Bronchial epithelial cell (primary cell): ENCODE measurements at regions not wholly inside any gene's neighbourhood (a gene's known extent, or its start where the extent isn't known, plus 50 kb on each side); places are given as distances from the start of the nearest gene placed in this dataset.

Experiments used
- DNase-seq: peaks from one replicate; pipeline ENCODE4 v3.0.0-alpha.2; 2010; ENCODE audit warnings: low read depth
- FAIRE-seq: peaks from 2 replicates; lab custom pipeline; 2011; peaks lifted over from hg19 to GRCh38; lab: Jason Lieb, UNC
- H3K27me3 ChIP-seq: 2 replicates; pipeline ENCODE4 v1.5.1; 2011; ENCODE audit warnings: low read length; ENCODE audit not compliant: control insufficient read depth, insufficient read depth
- H3K36me3 ChIP-seq: 2 replicates; pipeline ENCODE4 v1.5.1; 2011; ENCODE audit warnings: low read length; ENCODE audit not compliant: control insufficient read depth, insufficient read depth
- H3K4me3 ChIP-seq: 2 replicates; pipeline ENCODE4 v1.5.1; 2011; ENCODE audit warnings: mild to moderate bottlenecking, low read depth, low read length, control low read depth
- TF ChIP-seq, protein P1 (sequence below): IDR thresholded peaks from 2 replicates; pipeline ENCODE4 v1.5.1; 2011; ENCODE audit warnings: mild to moderate bottlenecking, moderate library complexity, low read length, control low read depth, inconsistent platforms; ENCODE audit not compliant: insufficient read depth, severe bottlenecking

DNA sequence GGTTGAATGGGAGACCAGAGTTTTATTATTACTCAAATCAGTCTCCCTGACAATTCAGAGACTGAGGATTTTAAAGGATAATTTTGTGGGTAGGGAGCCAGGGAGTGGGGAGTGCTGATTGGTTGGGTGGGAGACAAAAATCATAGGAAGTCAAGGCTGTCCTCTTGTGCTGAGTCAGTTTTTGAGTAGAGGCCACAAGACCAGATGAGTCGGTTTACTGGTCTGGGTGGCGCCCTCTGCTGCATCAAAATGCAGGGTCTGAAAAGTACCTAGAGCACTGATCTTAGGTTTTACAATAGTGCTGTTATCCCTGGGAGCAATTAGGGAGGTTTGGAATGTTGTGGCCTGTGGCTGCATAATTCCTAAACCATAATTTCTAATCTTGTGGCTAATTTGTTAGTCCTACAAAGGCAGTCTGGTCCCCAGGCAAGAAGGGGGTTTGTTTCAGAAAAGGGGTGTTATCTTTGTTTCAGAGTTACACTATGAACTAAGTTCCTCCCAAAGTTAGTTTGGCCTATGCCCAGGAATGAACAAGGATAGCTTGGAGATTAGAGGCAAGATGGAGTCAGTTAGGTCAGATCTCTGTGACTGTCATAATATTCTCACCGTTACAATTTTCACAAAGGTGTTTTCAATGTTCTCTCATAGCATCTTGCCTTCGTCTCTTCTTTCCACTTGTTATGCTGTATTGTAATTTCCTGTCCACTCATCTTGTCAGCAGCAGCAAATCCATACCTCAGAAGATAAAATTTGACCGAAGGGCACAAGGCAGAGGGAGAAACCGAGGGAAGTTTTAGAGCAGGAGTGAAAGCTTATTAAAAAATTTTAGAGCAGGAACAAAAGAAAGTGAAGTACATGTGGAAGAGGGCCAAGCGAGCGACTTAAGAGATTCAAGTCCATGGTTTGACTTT lies 59.2 kb upstream of the CLINT1 start:
- FAIRE-seq: no peak

DNA sequence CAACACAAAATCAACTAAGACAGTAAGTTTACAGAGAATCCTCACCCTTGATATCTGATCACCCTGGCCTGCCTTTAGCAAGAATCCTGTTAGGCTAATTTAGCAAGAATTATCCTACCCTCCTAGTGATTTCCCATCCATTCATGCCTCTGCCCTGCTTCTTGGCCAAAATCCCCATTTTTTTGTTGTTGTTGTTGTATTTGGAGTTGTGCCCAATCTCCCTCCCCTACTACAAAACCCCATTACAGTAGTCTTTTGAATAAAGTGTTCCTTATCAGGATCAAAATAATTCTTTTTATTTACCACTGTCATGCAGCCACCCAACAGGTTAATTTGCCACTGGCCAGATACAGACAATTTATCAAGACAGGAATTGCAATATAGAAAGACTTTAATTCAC lies 58.5 kb upstream of the CLINT1 start:
- FAIRE-seq (no peak), DNase-seq (no peak)
- no peaks in the 10 kb centered on the region for H3K36me3 ChIP-seq
- H3K4me3 ChIP-seq: no peak overlapping the region
- TF ChIP-seq, protein P1, sequence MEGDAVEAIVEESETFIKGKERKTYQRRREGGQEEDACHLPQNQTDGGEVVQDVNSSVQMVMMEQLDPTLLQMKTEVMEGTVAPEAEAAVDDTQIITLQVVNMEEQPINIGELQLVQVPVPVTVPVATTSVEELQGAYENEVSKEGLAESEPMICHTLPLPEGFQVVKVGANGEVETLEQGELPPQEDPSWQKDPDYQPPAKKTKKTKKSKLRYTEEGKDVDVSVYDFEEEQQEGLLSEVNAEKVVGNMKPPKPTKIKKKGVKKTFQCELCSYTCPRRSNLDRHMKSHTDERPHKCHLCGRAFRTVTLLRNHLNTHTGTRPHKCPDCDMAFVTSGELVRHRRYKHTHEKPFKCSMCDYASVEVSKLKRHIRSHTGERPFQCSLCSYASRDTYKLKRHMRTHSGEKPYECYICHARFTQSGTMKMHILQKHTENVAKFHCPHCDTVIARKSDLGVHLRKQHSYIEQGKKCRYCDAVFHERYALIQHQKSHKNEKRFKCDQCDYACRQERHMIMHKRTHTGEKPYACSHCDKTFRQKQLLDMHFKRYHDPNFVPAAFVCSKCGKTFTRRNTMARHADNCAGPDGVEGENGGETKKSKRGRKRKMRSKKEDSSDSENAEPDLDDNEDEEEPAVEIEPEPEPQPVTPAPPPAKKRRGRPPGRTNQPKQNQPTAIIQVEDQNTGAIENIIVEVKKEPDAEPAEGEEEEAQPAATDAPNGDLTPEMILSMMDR: no peak
- H3K27me3 ChIP-seq: no peaks in the 10 kb centered on the region

More for the DNA sequence above, 59.2 kb upstream of the CLINT1 start:
- Histone ChIP-seq H3K36me3 (no peaks in the 10 kb centered on the region), H3K27me3 (no peaks in the 10 kb centered on the region), H3K4me3 (no peak overlapping the region)
- peak; percentile 63 for DNase-seq
- TF ChIP-seq, protein P1: peak; percentile 72

DNA sequence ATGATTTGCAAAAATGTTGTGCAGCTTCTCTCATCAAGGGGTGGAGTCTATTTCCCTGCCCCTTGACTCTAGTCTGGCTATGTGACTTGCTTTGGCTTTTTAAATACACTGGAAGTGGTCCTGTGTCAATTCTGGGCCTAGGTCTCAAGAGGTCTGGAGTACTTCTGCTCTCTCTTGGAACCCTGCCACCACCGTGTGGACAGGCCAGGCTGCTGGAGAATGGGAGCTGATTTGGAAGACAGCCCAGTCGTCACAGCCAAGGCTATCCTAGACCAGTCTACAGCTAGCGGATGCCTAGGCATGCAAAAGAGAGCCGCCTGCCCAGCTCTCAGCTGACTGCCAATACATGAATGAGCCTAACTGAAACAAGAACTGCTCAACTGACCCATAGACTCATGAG lies 56.7 kb upstream of the CLINT1 start:
- Histone ChIP-seq H3K27me3 (no peaks in the 10 kb centered on the region), H3K36me3 (no peaks in the 10 kb centered on the region), H3K4me3 (no peak overlapping the region)
- TF ChIP-seq, protein P1: no peak
- FAIRE-seq (no peak), DNase-seq (peak; percentile 34)

DNA sequence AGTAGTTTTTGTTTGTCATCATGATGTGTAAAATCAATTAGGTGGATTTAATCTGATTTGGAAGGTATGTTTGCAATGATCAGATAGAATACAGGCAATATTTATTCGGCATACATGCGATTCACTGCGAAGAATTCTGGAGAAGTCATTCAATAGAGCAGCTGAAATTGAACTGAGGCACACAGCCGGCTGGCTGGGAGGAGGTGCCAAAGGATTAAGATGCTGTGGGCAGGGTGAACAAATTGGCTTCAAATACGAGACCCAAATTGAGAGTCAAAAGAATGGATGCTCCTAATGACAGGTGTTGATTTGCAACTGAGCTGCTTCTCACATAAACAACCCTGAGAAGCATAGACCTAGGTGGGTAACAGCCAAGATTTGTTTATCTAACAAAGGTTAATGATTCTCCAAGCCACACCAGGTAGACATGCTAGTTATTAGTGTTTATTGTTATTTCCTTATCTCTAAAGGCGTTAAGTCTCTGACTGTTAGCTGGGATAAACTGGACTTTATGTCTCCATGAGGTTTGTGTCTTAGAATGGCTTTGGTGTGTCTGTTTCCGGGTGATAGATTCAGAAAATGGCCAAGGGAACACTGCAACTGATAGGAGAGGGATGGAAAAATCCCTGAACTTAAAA lies 55.3 kb upstream of the CLINT1 start:
- DNase-seq (no peak), FAIRE-seq (no peak)
- Histone ChIP-seq H3K27me3 (no peaks in the 10 kb centered on the region), H3K4me3 (no peak overlapping the region), H3K36me3 (no peaks in the 10 kb centered on the region)
- TF ChIP-seq, protein P1: no peak

DNA sequence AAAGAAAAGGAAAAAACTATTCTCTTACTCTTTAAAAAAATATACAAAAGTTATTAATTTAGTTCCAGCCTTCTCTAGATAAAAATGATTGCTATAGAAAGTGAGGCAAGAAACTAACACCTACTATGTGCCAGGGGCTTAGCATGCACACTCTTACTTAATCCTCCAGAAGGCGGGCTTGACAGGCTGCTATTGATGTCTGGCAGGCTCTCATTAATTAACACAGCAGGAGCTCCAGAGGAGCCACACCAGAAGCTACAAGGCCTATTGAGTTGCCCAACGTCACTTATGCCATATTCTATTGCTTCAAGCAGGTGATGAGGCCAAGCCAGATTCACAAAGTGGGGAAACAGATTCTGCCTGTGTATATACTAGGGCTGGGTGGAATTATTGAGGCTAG lies 54.6 kb upstream of the CLINT1 start:
- no peak for DNase-seq
- Histone ChIP-seq H3K27me3 (no peaks in the 10 kb centered on the region), H3K4me3 (no peak overlapping the region), H3K36me3 (no peaks in the 10 kb centered on the region)
- TF ChIP-seq, protein P1: no peak
- FAIRE-seq: no peak
